Hepatocyte (in vitro differentiated cells): ENCODE measurements at regions not wholly inside any gene's neighbourhood (a gene's known extent, or its start where the extent isn't known, plus 50 kb on each side); places are given as distances from the start of the nearest gene placed in this dataset.

ENCODE experiments used
- DNase-seq: peaks from one replicate; pipeline ENCODE4 v3.0.0-alpha.2; 2016; ENCODE audit warnings: low spot score
- H2AFZ ChIP-seq: fragments of 200-600 bp; sonication (generic); 2 replicates; pipeline ENCODE4 v1.6.0; 2016; ENCODE audit warnings: antibody characterized with exemption, mild to moderate bottlenecking
- H3K27ac ChIP-seq: fragments of 200-600 bp; sonication (generic); 2 replicates; pipeline ENCODE4 v1.5.1; 2016; ENCODE audit warnings: mild to moderate bottlenecking
- H3K27me3 ChIP-seq: fragments of 200-600 bp; sonication (generic); 2 replicates; pipeline ENCODE4 v1.6.1; 2016
- H3K36me3 ChIP-seq: fragments of 200-600 bp; sonication (generic); replicated peaks from 2 replicates; pipeline ENCODE4 v1.5.1; 2016; ENCODE audit warnings: low read depth; ENCODE audit not compliant: insufficient read depth
- H3K4me1 ChIP-seq: fragments of 200-600 bp; sonication (generic); 2 replicates; pipeline ENCODE4 v1.5.1; 2016; ENCODE audit warnings: mild to moderate bottlenecking, moderate library complexity; ENCODE audit not compliant: insufficient read depth
- H3K4me2 ChIP-seq: fragments of 200-600 bp; sonication (generic); 2 replicates; pipeline ENCODE4 v1.6.0; 2016
- H3K4me3 ChIP-seq: fragments of 200-600 bp; sonication (generic); 2 replicates; pipeline ENCODE4 v1.5.1; 2016; ENCODE audit warnings: mild to moderate bottlenecking
- H3K79me2 ChIP-seq: fragments of 200-600 bp; sonication (generic); 2 replicates; pipeline ENCODE4 v1.6.0; 2017; ENCODE audit warnings: mild to moderate bottlenecking
- H3K9me2 ChIP-seq: fragments of 200-600 bp; sonication (generic); replicated peaks from 2 replicates; pipeline ENCODE4 v1.6.0; 2017; ENCODE audit warnings: mild to moderate bottlenecking; ENCODE audit not compliant: insufficient read depth
- H3K9me3 ChIP-seq: fragments of 200-600 bp; sonication (generic); 2 replicates; pipeline ENCODE4 v1.5.1; 2016; ENCODE audit warnings: low read depth, mild to moderate bottlenecking
- H4K20me1 ChIP-seq: fragments of 200-600 bp; sonication (generic); 2 replicates; pipeline ENCODE4 v1.6.0; 2016; ENCODE audit warnings: mild to moderate bottlenecking; ENCODE audit not compliant: insufficient read depth, poor library complexity, severe bottlenecking
- CTCF ChIP-seq: fragments of 200-600 bp; sonication (generic); IDR thresholded peaks from 2 replicates; pipeline ENCODE4 v1.5.1; 2016; ENCODE audit warnings: antibody characterized with exemption, mild to moderate bottlenecking; ENCODE audit not compliant: poor library complexity
- EZH2 ChIP-seq: fragments of 200-600 bp; sonication (generic); IDR thresholded peaks from 2 replicates; pipeline ENCODE4 v1.6.1; 2016; ENCODE audit warnings: antibody characterized with exemption, mild to moderate bottlenecking, borderline replicate concordance
- EZH2phosphoT487 ChIP-seq: fragments of 200-600 bp; sonication (generic); IDR thresholded peaks from one replicate; pipeline ENCODE4 v1.6.1; 2018; ENCODE audit warnings: antibody characterized with exemption, mild to moderate bottlenecking, low read depth, moderate library complexity; ENCODE audit not compliant: unreplicated experiment, severe bottlenecking
- WGBS: methylation state at CpG from one replicate; pipeline ENCODE4 v1.1.6; 2016; ENCODE audit warnings: low lambda C conversion rate; ENCODE audit errors: missing lambda C conversion rate; 5-methylcytosine and 5-hydroxymethylcytosine counted together

DNA sequence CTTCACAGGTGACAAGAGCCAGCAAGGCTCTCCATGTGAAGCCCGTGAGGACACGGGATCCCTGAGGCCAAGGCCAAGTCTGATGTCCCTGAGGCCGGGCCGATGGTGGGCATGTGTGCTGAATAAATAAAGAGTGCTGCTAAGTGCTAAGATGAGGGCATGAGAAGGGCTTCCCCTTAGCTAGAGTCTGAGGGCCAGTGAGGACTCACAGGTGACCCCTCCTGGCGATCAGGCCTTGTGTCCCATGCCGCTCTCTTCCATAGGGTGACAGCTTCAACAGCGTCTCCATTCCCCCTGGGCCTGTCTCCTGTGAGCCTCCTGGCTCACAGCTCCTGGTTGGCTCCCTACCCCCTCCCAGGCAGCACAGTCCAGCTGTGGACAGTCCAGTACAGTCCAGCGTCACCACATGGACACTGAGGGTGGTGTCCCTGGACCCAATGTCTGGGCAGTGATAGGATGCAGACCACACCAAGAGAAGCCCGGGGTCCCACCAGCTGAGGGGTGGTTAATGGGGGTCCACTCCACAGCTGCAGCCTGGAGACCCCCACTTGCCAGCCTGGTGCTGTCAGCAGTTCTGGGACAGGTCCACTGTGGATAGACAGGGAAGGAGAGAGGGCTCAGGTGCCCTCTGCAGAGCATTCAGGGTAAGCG is 1033.2 kb downstream of the TBC1D22A start:
- no peaks in the 10 kb centered on the region for H3K79me2 ChIP-seq
- no peaks in the 10 kb centered on the region for H3K9me2 ChIP-seq
- H3K27ac ChIP-seq = no peak overlapping the region
- no peaks in the 10 kb centered on the region for H3K4me1 ChIP-seq
- H3K4me3 ChIP-seq = no peak overlapping the region
- H2AFZ ChIP-seq = no peak overlapping the region
- H4K20me1 ChIP-seq = no peaks in the 10 kb centered on the region
- no peaks in the 10 kb centered on the region for H3K27me3 ChIP-seq
- H3K9me3 ChIP-seq = no peaks in the 10 kb centered on the region
- no peaks in the 10 kb centered on the region for H3K36me3 ChIP-seq
- H3K4me2 ChIP-seq = no peak overlapping the region
- 88% methylated on average over 10 of the region's 10 CpGs for WGBS
- DNase-seq = no peak
- TF ChIP-seq CTCF = no peak

- Histone ChIP-seq H3K27ac (no peak overlapping the region), H3K9me2 (no peaks in the 10 kb centered on the region), H3K4me1 (no peaks in the 10 kb centered on the region), H3K4me3 (no peak overlapping the region), H3K36me3 (no peaks in the 10 kb centered on the region), H3K79me2 (no peaks in the 10 kb centered on the region), H2AFZ (no peak overlapping the region), H3K4me2 (no peak overlapping the region), H4K20me1 (no peaks in the 10 kb centered on the region), H3K9me3 (no peaks in the 10 kb centered on the region), H3K27me3 (no peaks in the 10 kb centered on the region)
- 88% methylated on average over 10 of the region's 10 CpGs for WGBS
- DNase-seq = no peak
- TF ChIP-seq CTCF (no peak), EZH2phosphoT487 (no peak), EZH2 (no peak)
These were observed 1032.4 kb downstream of the TBC1D22A start for GRCh38 chr22:47794851-47795250.

GRCh38 chr22:47793304-47794101 is 1031.1 kb downstream of the TBC1D22A start:
- Histone ChIP-seq H4K20me1 (no peaks in the 10 kb centered on the region), H2AFZ (no peak overlapping the region), H3K27me3 (no peaks in the 10 kb centered on the region), H3K4me1 (no peaks in the 10 kb centered on the region), H3K79me2 (no peaks in the 10 kb centered on the region), H3K4me2 (no peak overlapping the region), H3K27ac (no peak overlapping the region), H3K4me3 (no peak overlapping the region), H3K36me3 (no peaks in the 10 kb centered on the region), H3K9me3 (no peaks in the 10 kb centered on the region), H3K9me2 (no peaks in the 10 kb centered on the region)
- TF ChIP-seq EZH2 = no peak
- TF ChIP-seq EZH2phosphoT487 = no peak
- TF ChIP-seq CTCF = no peak
- DNase-seq = no peak
- 88% methylated on average over 20 of the region's 20 CpGs for WGBS
